ENCODE measurements at regions not wholly inside any gene's neighbourhood (a gene's known extent, or its start where the extent isn't known, plus 50 kb on each side); places are given as distances from the start of the nearest gene placed in this dataset.
"Not testable (repeated sequence)": the region's sequence is repeated elsewhere in the genome, so short reads cannot be mapped to it uniquely, and the experiment has no call there.

GRCh38 chr17:74117999-74118421 lies 85.5 kb upstream of the RPL38 start:
- DNase-seq (ENCODE audit: low spot score in 2 of 2) (no peak), ATAC-seq (ENCODE audit: low read depth) (no peak)
- peaks cover 1% of the 10 kb centered on the region for H3K9me3 Mint-ChIP-seq
- H3K27ac Mint-ChIP-seq = no peak overlapping the region
- H3K4me3 Mint-ChIP-seq = no peak overlapping the region
- H3K36me3 Mint-ChIP-seq = peaks cover 2% of the 10 kb centered on the region
- peaks cover 23% of the 10 kb centered on the region for H3K27me3 Mint-ChIP-seq
- H3K4me1 Mint-ChIP-seq = no peaks in the 10 kb centered on the region

DNA sequence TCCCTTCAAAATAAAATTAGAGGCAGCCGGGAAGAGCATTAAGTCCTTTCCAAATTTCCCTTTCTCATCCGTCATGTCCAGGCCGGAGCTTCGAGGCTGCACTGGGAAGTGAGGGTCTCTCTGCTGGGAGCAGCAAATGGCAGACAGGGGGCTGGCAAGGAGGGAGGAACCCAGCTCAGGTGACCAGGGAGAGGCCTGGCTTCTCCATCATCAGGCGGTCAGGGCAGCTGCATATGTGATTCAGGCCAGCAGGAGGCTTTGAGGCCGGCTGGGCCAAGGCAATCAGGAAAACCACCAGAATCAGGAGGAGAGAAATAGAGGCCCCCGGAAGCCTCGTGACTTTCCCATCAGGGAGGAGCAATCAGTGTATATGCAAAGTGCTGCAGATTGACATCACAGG lies 85.0 kb upstream of the RPL38 start:
- Mint-ChIP-seq H3K36me3 (peaks cover 2% of the 10 kb centered on the region), H3K4me3 (no peak overlapping the region), H3K27ac (no peak overlapping the region), H3K4me1 (no peaks in the 10 kb centered on the region), H3K9me3 (peaks cover 1% of the 10 kb centered on the region), H3K27me3 (peaks cover 23% of the 10 kb centered on the region)
- ATAC-seq (ENCODE audit: low read depth) (no peak), DNase-seq (ENCODE audit: low spot score in 2 of 2) (no peak)

DNA sequence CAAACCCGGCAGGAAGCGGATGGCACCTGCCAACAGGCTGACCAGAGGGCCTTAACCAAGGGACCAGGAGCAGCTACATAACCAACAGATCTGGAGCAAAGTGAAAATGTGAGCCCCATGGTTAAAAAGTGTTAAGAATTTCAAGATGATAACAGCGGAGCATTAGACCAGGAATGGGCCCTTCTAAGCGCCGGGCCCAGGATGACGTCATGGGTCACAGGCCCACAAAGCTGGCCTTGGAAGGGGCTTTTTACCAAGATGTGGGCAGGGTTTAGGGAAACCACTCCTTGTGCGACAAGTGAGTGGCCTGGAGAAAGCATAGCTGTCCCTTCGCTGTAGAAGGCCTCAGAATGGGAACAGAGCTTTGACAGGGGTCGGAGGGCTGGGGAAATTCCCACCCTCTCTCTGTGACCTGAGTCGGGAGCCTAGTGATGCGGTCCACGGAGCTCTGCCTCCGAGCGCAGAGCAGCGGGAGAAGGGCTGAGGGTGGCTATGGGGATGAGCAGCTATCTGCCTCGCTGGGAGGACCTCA lies 84.4 kb upstream of the RPL38 start:
- H3K36me3 Mint-ChIP-seq = peaks cover 2% of the 10 kb centered on the region
- no peak overlapping the region for H3K27ac Mint-ChIP-seq
- H3K4me1 Mint-ChIP-seq = no peaks in the 10 kb centered on the region
- no peak for DNase-seq (ENCODE audit: low spot score in 2 of 2)
- no peak for ATAC-seq (ENCODE audit: low read depth)
- peaks cover 1% of the 10 kb centered on the region for H3K9me3 Mint-ChIP-seq
- no peak overlapping the region for H3K4me3 Mint-ChIP-seq
- H3K27me3 Mint-ChIP-seq = peaks cover 25% of the 10 kb centered on the region

DNA sequence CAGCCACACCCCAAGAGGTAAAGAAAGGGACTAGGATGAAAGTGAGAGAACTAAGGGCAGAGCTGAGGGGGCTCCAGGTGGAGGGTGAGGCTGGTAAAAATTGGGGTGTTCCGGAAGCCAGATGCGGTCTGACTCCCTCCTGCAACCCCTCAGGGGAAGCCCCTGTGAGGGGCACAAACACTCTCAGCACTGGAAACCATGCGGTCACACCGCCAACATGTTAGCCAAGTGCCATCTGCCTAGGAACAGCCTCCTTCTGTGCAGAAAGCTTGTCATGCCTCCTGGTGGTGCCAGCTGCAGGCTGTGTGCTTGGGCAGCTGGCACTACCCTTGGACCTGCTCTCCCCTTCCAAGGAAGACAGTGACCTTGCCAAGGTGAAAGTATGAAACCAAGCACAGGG lies 83.5 kb upstream of the RPL38 start:
- Mint-ChIP-seq H3K4me1 (no peaks in the 10 kb centered on the region), H3K4me3 (no peak overlapping the region), H3K36me3 (peaks cover 2% of the 10 kb centered on the region), H3K9me3 (peaks cover 1% of the 10 kb centered on the region), H3K27me3 (peaks cover 27% of the 10 kb centered on the region), H3K27ac (no peak overlapping the region)
- no peak for ATAC-seq (ENCODE audit: low read depth)
- no peak for DNase-seq (ENCODE audit: low spot score in 2 of 2)

DNA sequence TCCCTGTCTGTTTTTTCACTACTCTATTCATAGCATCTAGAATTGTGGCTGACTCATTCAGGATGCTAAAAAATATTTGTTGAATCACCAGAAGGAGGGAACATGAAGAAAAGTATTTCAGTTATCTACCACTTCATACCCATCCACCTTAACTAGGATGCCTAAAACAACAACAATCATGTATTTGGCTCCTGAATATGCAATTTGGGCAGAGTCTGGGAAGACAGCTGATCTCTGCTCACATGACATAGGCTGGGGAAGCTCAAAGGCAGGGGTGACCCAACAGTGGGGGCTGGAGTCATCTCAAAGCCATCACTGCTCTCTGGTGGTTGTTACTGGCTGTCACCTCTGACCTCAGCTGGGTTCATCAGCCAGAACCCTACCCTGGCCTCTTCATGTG lies 80.1 kb upstream of the RPL38 start:
- no peak overlapping the region for H3K4me3 Mint-ChIP-seq
- H3K36me3 Mint-ChIP-seq = peaks cover 4% of the 10 kb centered on the region
- peaks cover 3% of the 10 kb centered on the region for H3K9me3 Mint-ChIP-seq
- peaks cover 10% of the 10 kb centered on the region for H3K4me1 Mint-ChIP-seq
- DNase-seq (ENCODE audit: low spot score in 2 of 2) (no peak), ATAC-seq (ENCODE audit: low read depth) (no peak)
- H3K27ac Mint-ChIP-seq = no peak overlapping the region
- H3K27me3 Mint-ChIP-seq = peaks cover 27% of the 10 kb centered on the region

- ATAC-seq (ENCODE audit: low read depth) = no peak
- Mint-ChIP-seq H3K9me3 (peaks cover 3% of the 10 kb centered on the region), H3K27me3 (peaks cover 30% of the 10 kb centered on the region)
Observed at GRCh38 chr17:74123866-74124444, 79.5 kb upstream of the RPL38 start.

DNA sequence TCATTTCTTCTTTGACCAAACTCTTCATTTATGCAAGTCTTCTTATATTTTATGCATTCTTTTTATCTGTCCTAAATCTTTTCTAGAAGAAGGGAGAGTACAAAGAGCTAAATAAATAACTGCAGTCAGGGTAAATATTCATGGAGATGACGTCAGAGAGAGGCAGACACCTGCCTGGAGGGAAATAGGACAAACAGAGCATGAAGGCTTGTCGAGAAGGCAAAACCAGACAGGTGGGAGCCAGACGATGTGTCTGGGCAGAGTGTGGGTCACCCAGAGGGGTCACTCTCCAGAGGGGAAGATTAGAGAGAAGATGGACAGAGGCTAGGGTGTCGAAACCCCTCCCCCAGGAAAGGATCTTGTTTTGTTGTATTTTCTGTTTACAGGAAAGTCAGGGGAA lies 78.3 kb upstream of the RPL38 start:
- H3K4me1 Mint-ChIP-seq = peaks cover 10% of the 10 kb centered on the region
- H3K9me3 Mint-ChIP-seq = peaks cover 3% of the 10 kb centered on the region
- peaks cover 4% of the 10 kb centered on the region for H3K36me3 Mint-ChIP-seq
- H3K27me3 Mint-ChIP-seq = peaks cover 31% of the 10 kb centered on the region
- ATAC-seq (ENCODE audit: low read depth) (no peak), DNase-seq (ENCODE audit: low spot score in 2 of 2) (no peak)
- H3K4me3 Mint-ChIP-seq = no peak overlapping the region
- H3K27ac Mint-ChIP-seq = no peak overlapping the region

More at GRCh38 chr17:74123866-74124444, 79.5 kb upstream of the RPL38 start:
- peaks cover 4% of the 10 kb centered on the region for H3K36me3 Mint-ChIP-seq
- no peak for DNase-seq (ENCODE audit: low spot score in 2 of 2)
- peaks cover 10% of the 10 kb centered on the region for H3K4me1 Mint-ChIP-seq
- H3K27ac Mint-ChIP-seq = no peak overlapping the region
- no peak overlapping the region for H3K4me3 Mint-ChIP-seq

GRCh38 chr17:74126179-74126900 lies 77.1 kb upstream of the RPL38 start:
- ATAC-seq (ENCODE audit: low read depth) = no peak
- Mint-ChIP-seq H3K9me3 (peaks cover 3% of the 10 kb centered on the region), H3K4me1 (peaks cover 10% of the 10 kb centered on the region), H3K4me3 (no peak overlapping the region), H3K27ac (no peak overlapping the region), H3K36me3 (peaks cover 4% of the 10 kb centered on the region), H3K27me3 (peaks cover 34% of the 10 kb centered on the region)
- DNase-seq (ENCODE audit: low spot score in 2 of 2) = no peak

DNA sequence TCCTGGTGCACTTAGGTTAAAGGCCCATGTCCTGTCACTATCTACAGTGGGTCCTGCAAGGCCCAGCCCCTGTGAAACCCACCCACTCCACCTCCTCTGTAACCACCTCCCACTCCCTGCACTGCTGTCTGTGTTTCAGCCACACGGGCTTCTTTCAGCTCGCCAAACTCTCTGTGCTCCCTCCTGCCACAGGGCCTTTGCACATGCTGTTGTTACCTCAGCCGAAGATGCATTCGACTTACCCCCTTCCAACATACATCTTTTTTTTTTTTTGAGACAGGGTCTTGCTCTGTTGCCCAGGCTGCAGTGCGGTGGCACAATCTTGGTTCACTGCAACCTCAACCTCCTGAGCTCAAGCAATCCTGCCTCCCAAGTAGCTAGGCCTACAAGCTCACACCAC lies 76.5 kb upstream of the RPL38 start:
- H3K9me3 Mint-ChIP-seq = peaks cover 3% of the 10 kb centered on the region
- peaks cover 10% of the 10 kb centered on the region for H3K4me1 Mint-ChIP-seq
- no peak overlapping the region for H3K27ac Mint-ChIP-seq
- no peak for DNase-seq (ENCODE audit: low spot score in 2 of 2)
- peaks cover 34% of the 10 kb centered on the region for H3K27me3 Mint-ChIP-seq
- peaks cover 2% of the 10 kb centered on the region for H3K36me3 Mint-ChIP-seq
- no peak overlapping the region for H3K4me3 Mint-ChIP-seq
- ATAC-seq (ENCODE audit: low read depth) = no peak

GRCh38 chr17:74128456-74129211 lies 74.8 kb upstream of the RPL38 start:
- H3K4me3 Mint-ChIP-seq = no peak overlapping the region
- H3K27ac Mint-ChIP-seq = no peak overlapping the region
- peaks cover 10% of the 10 kb centered on the region for H3K4me1 Mint-ChIP-seq
- H3K36me3 Mint-ChIP-seq = peaks cover 4% of the 10 kb centered on the region
- H3K9me3 Mint-ChIP-seq = peaks cover 2% of the 10 kb centered on the region
- no peak for DNase-seq (ENCODE audit: low spot score in 2 of 2)
- no peak for ATAC-seq (ENCODE audit: low read depth)
- H3K27me3 Mint-ChIP-seq = peaks cover 39% of the 10 kb centered on the region

- not testable (repeated sequence) for H3K9me3 Mint-ChIP-seq; ATAC-seq (ENCODE audit: low read depth); H3K36me3 Mint-ChIP-seq; H3K27ac Mint-ChIP-seq; H3K4me3 Mint-ChIP-seq; DNase-seq (ENCODE audit: low spot score in 2 of 2)
- Mint-ChIP-seq H3K4me1 (peaks cover 10% of the 10 kb centered on the region), H3K27me3 (peaks cover 39% of the 10 kb centered on the region)
Observed at GRCh38 chr17:74129800-74130199, 73.7 kb upstream of the RPL38 start.

GRCh38 chr17:74130276-74130675 lies 73.2 kb upstream of the RPL38 start:
- ATAC-seq (ENCODE audit: low read depth) = no peak

GRCh38 chr17:74130841-74131240 lies 72.6 kb upstream of the RPL38 start:
- H3K27me3 Mint-ChIP-seq = peaks cover 39% of the 10 kb centered on the region
- H3K27ac Mint-ChIP-seq = no peak overlapping the region
- peaks cover 4% of the 10 kb centered on the region for H3K36me3 Mint-ChIP-seq
- peaks cover 2% of the 10 kb centered on the region for H3K9me3 Mint-ChIP-seq
- no peak for DNase-seq (ENCODE audit: low spot score in 2 of 2)
- H3K4me1 Mint-ChIP-seq = peaks cover 10% of the 10 kb centered on the region
- no peak overlapping the region for H3K4me3 Mint-ChIP-seq
- ATAC-seq (ENCODE audit: low read depth) = no peak

More at GRCh38 chr17:74130276-74130675, 73.2 kb upstream of the RPL38 start:
- Mint-ChIP-seq H3K4me1 (peaks cover 10% of the 10 kb centered on the region), H3K27me3 (peaks cover 35% of the 10 kb centered on the region), H3K36me3 (peaks cover 4% of the 10 kb centered on the region), H3K9me3 (peaks cover 2% of the 10 kb centered on the region), H3K4me3 (no peak overlapping the region), H3K27ac (no peak overlapping the region)
- DNase-seq (ENCODE audit: low spot score in 2 of 2) = no peak

GRCh38 chr17:74132354-74132753 lies 71.1 kb upstream of the RPL38 start:
- no peak for DNase-seq (ENCODE audit: low spot score in 2 of 2)
- H3K4me3 Mint-ChIP-seq = no peak overlapping the region
- peaks cover 6% of the 10 kb centered on the region for H3K36me3 Mint-ChIP-seq
- no peak for ATAC-seq (ENCODE audit: low read depth)
- peaks cover 36% of the 10 kb centered on the region for H3K27me3 Mint-ChIP-seq
- peaks cover 4% of the 10 kb centered on the region for H3K9me3 Mint-ChIP-seq
- H3K27ac Mint-ChIP-seq = no peak overlapping the region
- H3K4me1 Mint-ChIP-seq = no peaks in the 10 kb centered on the region
